H1 (cell line): ENCODE measurements at regions not wholly inside any gene's neighbourhood (a gene's known extent, or its start where the extent isn't known, plus 50 kb on each side); places are given as distances from the start of the nearest gene placed in this dataset.

Source experiments
- CBX5 ChIP-seq: fragments of 300-800, 300-1000 bp; sonication (generic); IDR thresholded peaks from 2 replicates; pipeline ENCODE4 v1.7.1; 2016; ENCODE audit warnings: antibody characterized with exemption, low read length, low read depth
- EZH2 ChIP-seq: fragments of 200-600 bp; sonication (generic); IDR thresholded peaks from 2 replicates; pipeline ENCODE4 v1.7.1; 2012; ENCODE audit warnings: low read depth, mild to moderate bottlenecking, moderate library complexity, low read length, inconsistent platforms; ENCODE audit not compliant: severe bottlenecking
- JUND ChIP-seq: IDR thresholded peaks from 2 replicates; pipeline ENCODE4 v1.6.1; 2011; ENCODE audit warnings: mild to moderate bottlenecking, improper control_type of control experiment, low read length
- POLR2A ChIP-seq, 2 experiments: IDR thresholded peaks; 1 replicate in 1 of 2; 2 replicates in 1 of 2; pipeline ENCODE4 v1.6.1; 2011; ENCODE audit warnings: low read depth in 2 of 2, low read length in 2 of 2, mild to moderate bottlenecking in 2 of 2; ENCODE audit errors: control extremely low read depth in 1 of 2
- TAF7 ChIP-seq: optimal IDR thresholded peaks from 2 replicates; pipeline ENCODE3; 2011; ENCODE audit warnings: low read depth, mild to moderate bottlenecking, inconsistent platforms, low read length, moderate library complexity, borderline replicate concordance
- TF ChIP-seq, protein P1 (sequence below): IDR thresholded peaks from 2 replicates; pipeline ENCODE4 v1.6.1; 2012; ENCODE audit warnings: inconsistent platforms
- TF ChIP-seq, protein P2 (sequence below), 3 experiments: IDR thresholded peaks; 1 replicate in 2 of 3; 2 replicates in 1 of 3; pipeline versions ENCODE4 v1.5.1 to v1.6.1; 2011; ENCODE audit warnings: low read length in 3 of 3, mild to moderate bottlenecking in 3 of 3, inconsistent platforms in 2 of 3, low read depth in 1 of 3, moderate library complexity in 1 of 3; ENCODE audit not compliant: insufficient read depth in 1 of 3; ENCODE audit errors: control extremely low read depth in 1 of 3
- TF ChIP-seq, protein P3 (sequence below): IDR thresholded peaks from 2 replicates; pipeline ENCODE4 v1.6.1; 2012; ENCODE audit warnings: inconsistent platforms
- TF ChIP-seq, protein P4 (sequence below): IDR thresholded peaks from 2 replicates; pipeline ENCODE4 v1.6.1; 2012; ENCODE audit warnings: low read length, inconsistent platforms

DNA sequence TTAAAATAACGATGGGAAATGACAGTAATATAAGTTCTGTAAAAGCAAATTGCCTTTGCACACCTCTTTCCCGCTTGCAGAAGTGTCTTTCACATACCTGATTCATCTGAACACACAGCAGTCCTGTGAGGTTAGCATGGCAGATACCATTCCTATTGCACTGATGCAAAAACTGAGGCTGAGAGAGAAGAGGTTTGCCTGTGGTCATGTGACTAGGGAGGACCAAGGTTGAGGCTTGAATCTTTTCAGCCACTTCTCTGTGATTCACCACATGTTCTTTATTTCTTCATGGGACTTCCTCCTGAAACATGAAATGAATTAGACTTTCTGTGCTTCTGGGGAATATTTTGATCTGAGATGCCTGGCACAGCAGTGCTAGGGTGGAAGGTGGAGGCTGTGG is 92.9 kb downstream of the VEGFA start:
- TF ChIP-seq EZH2, result no peak
- TF ChIP-seq, protein P1, sequence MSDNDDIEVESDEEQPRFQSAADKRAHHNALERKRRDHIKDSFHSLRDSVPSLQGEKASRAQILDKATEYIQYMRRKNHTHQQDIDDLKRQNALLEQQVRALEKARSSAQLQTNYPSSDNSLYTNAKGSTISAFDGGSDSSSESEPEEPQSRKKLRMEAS, result no peak
- TF ChIP-seq TAF7, result no peak
- no peak for TF ChIP-seq CBX5
- TF ChIP-seq, protein P2, sequence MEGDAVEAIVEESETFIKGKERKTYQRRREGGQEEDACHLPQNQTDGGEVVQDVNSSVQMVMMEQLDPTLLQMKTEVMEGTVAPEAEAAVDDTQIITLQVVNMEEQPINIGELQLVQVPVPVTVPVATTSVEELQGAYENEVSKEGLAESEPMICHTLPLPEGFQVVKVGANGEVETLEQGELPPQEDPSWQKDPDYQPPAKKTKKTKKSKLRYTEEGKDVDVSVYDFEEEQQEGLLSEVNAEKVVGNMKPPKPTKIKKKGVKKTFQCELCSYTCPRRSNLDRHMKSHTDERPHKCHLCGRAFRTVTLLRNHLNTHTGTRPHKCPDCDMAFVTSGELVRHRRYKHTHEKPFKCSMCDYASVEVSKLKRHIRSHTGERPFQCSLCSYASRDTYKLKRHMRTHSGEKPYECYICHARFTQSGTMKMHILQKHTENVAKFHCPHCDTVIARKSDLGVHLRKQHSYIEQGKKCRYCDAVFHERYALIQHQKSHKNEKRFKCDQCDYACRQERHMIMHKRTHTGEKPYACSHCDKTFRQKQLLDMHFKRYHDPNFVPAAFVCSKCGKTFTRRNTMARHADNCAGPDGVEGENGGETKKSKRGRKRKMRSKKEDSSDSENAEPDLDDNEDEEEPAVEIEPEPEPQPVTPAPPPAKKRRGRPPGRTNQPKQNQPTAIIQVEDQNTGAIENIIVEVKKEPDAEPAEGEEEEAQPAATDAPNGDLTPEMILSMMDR (IDR thresholded peaks at IDR 0.05; ENCODE audit: control extremely low read depth in 1 of 3, insufficient read depth in 1 of 3, low read depth in 1 of 3, low read length in 3 of 3), result no peak
- TF ChIP-seq POLR2A (IDR thresholded peaks at IDR 0.05; ENCODE audit: control extremely low read depth in 1 of 2, low read depth in 2 of 2, low read length in 2 of 2), result no peak
- TF ChIP-seq, protein P3, sequence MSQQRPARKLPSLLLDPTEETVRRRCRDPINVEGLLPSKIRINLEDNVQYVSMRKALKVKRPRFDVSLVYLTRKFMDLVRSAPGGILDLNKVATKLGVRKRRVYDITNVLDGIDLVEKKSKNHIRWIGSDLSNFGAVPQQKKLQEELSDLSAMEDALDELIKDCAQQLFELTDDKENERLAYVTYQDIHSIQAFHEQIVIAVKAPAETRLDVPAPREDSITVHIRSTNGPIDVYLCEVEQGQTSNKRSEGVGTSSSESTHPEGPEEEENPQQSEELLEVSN, result no peak
- TF ChIP-seq, protein P4, sequence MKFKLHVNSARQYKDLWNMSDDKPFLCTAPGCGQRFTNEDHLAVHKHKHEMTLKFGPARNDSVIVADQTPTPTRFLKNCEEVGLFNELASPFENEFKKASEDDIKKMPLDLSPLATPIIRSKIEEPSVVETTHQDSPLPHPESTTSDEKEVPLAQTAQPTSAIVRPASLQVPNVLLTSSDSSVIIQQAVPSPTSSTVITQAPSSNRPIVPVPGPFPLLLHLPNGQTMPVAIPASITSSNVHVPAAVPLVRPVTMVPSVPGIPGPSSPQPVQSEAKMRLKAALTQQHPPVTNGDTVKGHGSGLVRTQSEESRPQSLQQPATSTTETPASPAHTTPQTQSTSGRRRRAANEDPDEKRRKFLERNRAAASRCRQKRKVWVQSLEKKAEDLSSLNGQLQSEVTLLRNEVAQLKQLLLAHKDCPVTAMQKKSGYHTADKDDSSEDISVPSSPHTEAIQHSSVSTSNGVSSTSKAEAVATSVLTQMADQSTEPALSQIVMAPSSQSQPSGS, result no peak
- TF ChIP-seq JUND, result no peak
